HCT116 (cell line): ENCODE measurements at regions not wholly inside any gene's neighbourhood (a gene's known extent, or its start where the extent isn't known, plus 50 kb on each side); places are given as distances from the start of the nearest gene placed in this dataset.

ENCODE experiments used
- ATAC-seq: fragments of 200-7000 bp; cut with Tn5 transposase; 2 replicates; pipeline ENCODE4 v1.9.1; 2020; ENCODE audit warnings: mild to moderate bottlenecking, moderate library complexity
- BruUV-seq: library from RNA; stranded (reverse); fragments of 400-500 nt; replicated peaks from 2 replicates; lab custom pipeline; 2021; lab: Mats Ljungman, UMichigan
- CTCF ChIA-PET: fragments of 300-600 bp; sonication (Branson Sonifier 250); formaldehyde crosslinking; loops from one replicate; lab custom pipeline; 2021; ENCODE audit warnings: antibody characterized with exemption; lab: Charles Lee
- POLR2A ChIA-PET: fragments of 300-600, 350-600 bp; sonication (Branson Sonifier 250); formaldehyde crosslinking; loops from one replicate; lab custom pipeline; 2021; ENCODE audit warnings: antibody characterized with exemption; lab: Charles Lee
- RAD21 ChIA-PET, 2 experiments: fragments of 300-600 bp; sonication (Branson Sonifier 250); formaldehyde crosslinking; loops; one replicate each; lab custom pipeline; 2023; ENCODE audit warnings: low total read pairs in 2 of 2; ENCODE audit not compliant: uncharacterized antibody in 2 of 2, unreplicated experiment in 2 of 2, low non-redundant PET in 1 of 2; lab: Charles Lee
- DNase-seq: peaks from one replicate; pipeline ENCODE4 v3.0.0-alpha.2; 2010; ENCODE audit warnings: low read depth, low spot score
- H2AFZ ChIP-seq: fragments of 200-600 bp; shearing (Covaris generic), sonication (generic); 2 replicates; pipeline ENCODE4 v1.6.1; 2017; ENCODE audit warnings: low read depth, mixed run types, mixed read lengths, antibody characterized with exemption, low read length; ENCODE audit not compliant: poor library complexity, severe bottlenecking
- H3K27ac ChIP-seq: 2 replicates; pipeline ENCODE4 v1.5.1; 2012; ENCODE audit warnings: low read depth, low read length
- H3K27me3 ChIP-seq: fragments of 200-600 bp; sonication (generic); 2 replicates; pipeline ENCODE4 v1.6.1; 2016; ENCODE audit warnings: mixed run types, low read length, mixed read lengths; ENCODE audit not compliant: insufficient read depth
- H3K36me3 ChIP-seq, 2 experiments: fragments of 200-500 bp in 1 of 2; fragments of 200-600 bp in 1 of 2; sonication (Bioruptor generic) in 1 of 2; sonication (generic) in 1 of 2; 2 replicates each; pipeline versions ENCODE4 v1.5.1 to v1.6.1; 2014 to 2016; ENCODE audit warnings: low read length in 2 of 2, inconsistent platforms in 1 of 2, mixed read lengths in 1 of 2, mixed run types in 1 of 2; ENCODE audit not compliant: insufficient read depth in 2 of 2, control insufficient read depth in 1 of 2
- H3K4me1 ChIP-seq, 2 experiments: fragments of 200-600 bp in 1 of 2; sonication (generic) in 1 of 2; 2 replicates each; pipeline versions ENCODE4 v1.5.1 to v1.6.1; 2012 to 2017; ENCODE audit warnings: low read length in 2 of 2, inconsistent platforms in 1 of 2, mild to moderate bottlenecking in 1 of 2, mixed read lengths in 1 of 2, mixed run types in 1 of 2, moderate library complexity in 1 of 2; ENCODE audit not compliant: insufficient read depth in 2 of 2, control insufficient read depth in 1 of 2
- H3K4me2 ChIP-seq: fragments of 200-600 bp; sonication (generic); 2 replicates; pipeline ENCODE4 v1.6.1; 2017; ENCODE audit warnings: mixed run types, low read length, mixed read lengths
- H3K4me3 ChIP-seq, 2 experiments: fragments of 200-600 bp in 1 of 2; sonication (generic) in 1 of 2; replicated peaks in 1 of 2; 2 replicates each; pipeline ENCODE4 v1.5.1; 2011 to 2016; ENCODE audit warnings: low read length in 2 of 2, control low read depth in 1 of 2, low read depth in 1 of 2, mild to moderate bottlenecking in 1 of 2, mixed read lengths in 1 of 2, mixed run types in 1 of 2
- H3K79me2 ChIP-seq: fragments of 200-600 bp; sonication (generic); 2 replicates; pipeline ENCODE4 v1.6.1; 2017; ENCODE audit warnings: mild to moderate bottlenecking, mixed run types, low read length, moderate library complexity, mixed read lengths; ENCODE audit not compliant: insufficient read depth
- H3K9ac ChIP-seq: fragments of 200-600 bp; sonication (generic); 2 replicates; pipeline ENCODE4 v1.6.1; 2016; ENCODE audit warnings: low read length, mixed read lengths
- H3K9me2 ChIP-seq: fragments of 200-600 bp; sonication (generic), shearing (Covaris generic); 2 replicates; pipeline ENCODE4 v1.6.1; 2017; ENCODE audit warnings: mixed run types, mild to moderate bottlenecking, moderate library complexity; ENCODE audit not compliant: insufficient read depth
- H3K9me3 ChIP-seq, 2 experiments: fragments of 200-500 bp in 1 of 2; fragments of 200-600 bp in 1 of 2; sonication (Bioruptor generic) in 1 of 2; sonication (generic) in 1 of 2; 2 replicates each; pipeline ENCODE4 v1.6.1; 2014 to 2017; ENCODE audit warnings: low read length in 2 of 2, mixed read lengths in 2 of 2, inconsistent platforms in 1 of 2, low read depth in 1 of 2, mild to moderate bottlenecking in 1 of 2, mixed run types in 1 of 2, moderate library complexity in 1 of 2; ENCODE audit not compliant: control insufficient read depth in 1 of 2, insufficient read depth in 1 of 2
- H4K20me1 ChIP-seq: fragments of 200-600 bp; sonication (generic), shearing (Covaris generic); 2 replicates; pipeline ENCODE4 v1.6.1; 2017; ENCODE audit warnings: mixed run types, mild to moderate bottlenecking, moderate library complexity; ENCODE audit not compliant: insufficient read depth
- ELF1 ChIP-seq: IDR thresholded peaks from 2 replicates; pipeline ENCODE4 v1.6.1; 2012; ENCODE audit warnings: low read depth, borderline replicate concordance
- EZH2 ChIP-seq: fragments of 200-600 bp; sonication (generic); IDR thresholded peaks from 2 replicates; pipeline ENCODE4 v1.6.1; 2017; ENCODE audit warnings: antibody characterized with exemption, mixed run types
- EZH2phosphoT487 ChIP-seq: fragments of 200-600 bp; IDR thresholded peaks from 2 replicates; pipeline ENCODE4 v1.6.1; 2018; ENCODE audit warnings: antibody characterized with exemption, borderline replicate concordance
- FOSL1 ChIP-seq: IDR thresholded peaks from 2 replicates; pipeline ENCODE4 v1.6.1; 2012; ENCODE audit warnings: low read depth
- JUND ChIP-seq: IDR thresholded peaks from 2 replicates; pipeline ENCODE4 v1.6.1; 2012
- POLR2AphosphoS5 ChIP-seq: IDR thresholded peaks from 2 replicates; pipeline ENCODE4 v1.6.1; 2011; ENCODE audit warnings: mild to moderate bottlenecking, low read depth, low read length, moderate library complexity
- SIN3A ChIP-seq: IDR thresholded peaks from 2 replicates; pipeline ENCODE4 v1.6.1; 2012; ENCODE audit warnings: low read depth
- SP1 ChIP-seq: IDR thresholded peaks from 2 replicates; pipeline ENCODE4 v1.6.1; 2012; ENCODE audit warnings: low read depth
- SRF ChIP-seq: IDR thresholded peaks from 2 replicates; pipeline ENCODE4 v1.6.1; 2012; ENCODE audit warnings: low read depth
- YY1 ChIP-seq: IDR thresholded peaks from 2 replicates; pipeline ENCODE4 v1.6.1; 2011; ENCODE audit warnings: low read length, low read depth, moderate library complexity, mild to moderate bottlenecking; ENCODE audit not compliant: insufficient replicate concordance; ENCODE audit errors: extremely low read depth
- intact Hi-C: fragments of 100-400 bp; cut with micrococcal nuclease; formaldehyde crosslinking; loops from 2 replicates; pipeline ENCODE4 v1.10.0; 2022
- TF ChIP-seq, protein P1 (sequence below): IDR thresholded peaks from 2 replicates; pipeline ENCODE4 v1.6.1; 2011; ENCODE audit warnings: mild to moderate bottlenecking, low read length, moderate library complexity; ENCODE audit not compliant: insufficient replicate concordance; ENCODE audit errors: extremely low read depth
- TF ChIP-seq, protein P2 (sequence below): IDR thresholded peaks from 2 replicates; pipeline ENCODE4 v1.6.1; 2012; ENCODE audit warnings: low read depth
- TF ChIP-seq, protein P3 (sequence below): IDR thresholded peaks from 2 replicates; pipeline ENCODE4 v1.6.1; 2012

DNA sequence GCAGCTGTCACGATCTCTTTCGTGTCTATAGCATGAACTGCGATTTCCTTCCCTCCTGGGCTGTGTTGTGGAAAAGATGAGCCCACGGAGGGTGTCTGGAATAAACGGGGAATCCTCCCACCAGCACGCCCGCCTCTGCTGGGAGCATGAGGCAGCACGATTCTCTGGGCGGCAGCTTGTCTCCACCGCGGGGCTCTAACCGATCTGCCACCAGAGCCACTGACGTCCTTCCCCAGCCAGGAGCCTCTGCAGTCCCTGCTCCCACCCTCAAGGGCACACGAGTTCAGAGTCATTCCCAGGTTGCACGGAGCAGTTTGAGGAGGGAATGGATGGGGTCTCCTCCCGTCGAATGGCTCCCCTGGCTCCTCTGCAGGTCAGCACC, 197.6 kb downstream of the DLL1 start:
- intact Hi-C loops: no loop called here
- ChIA-PET RAD21 (no interaction called here), CTCF (no interaction called here), POLR2A (no interaction called here)
- Histone ChIP-seq H3K9me3 (no peaks in the 10 kb centered on the region), H3K9me2 (no peaks in the 10 kb centered on the region), H4K20me1 (no peaks in the 10 kb centered on the region), H3K36me3 (no peaks in the 10 kb centered on the region), H3K79me2 (no peaks in the 10 kb centered on the region), H3K4me1 (no peaks in the 10 kb centered on the region), H3K4me3 (no peak overlapping the region), H3K27me3 (no peaks in the 10 kb centered on the region), H3K27ac (no peak overlapping the region), H3K4me2 (no peak overlapping the region), H2AFZ (no peak overlapping the region), H3K9ac (no peak overlapping the region)
- BruUV-seq: no TSS peak
- TF ChIP-seq, protein P1, sequence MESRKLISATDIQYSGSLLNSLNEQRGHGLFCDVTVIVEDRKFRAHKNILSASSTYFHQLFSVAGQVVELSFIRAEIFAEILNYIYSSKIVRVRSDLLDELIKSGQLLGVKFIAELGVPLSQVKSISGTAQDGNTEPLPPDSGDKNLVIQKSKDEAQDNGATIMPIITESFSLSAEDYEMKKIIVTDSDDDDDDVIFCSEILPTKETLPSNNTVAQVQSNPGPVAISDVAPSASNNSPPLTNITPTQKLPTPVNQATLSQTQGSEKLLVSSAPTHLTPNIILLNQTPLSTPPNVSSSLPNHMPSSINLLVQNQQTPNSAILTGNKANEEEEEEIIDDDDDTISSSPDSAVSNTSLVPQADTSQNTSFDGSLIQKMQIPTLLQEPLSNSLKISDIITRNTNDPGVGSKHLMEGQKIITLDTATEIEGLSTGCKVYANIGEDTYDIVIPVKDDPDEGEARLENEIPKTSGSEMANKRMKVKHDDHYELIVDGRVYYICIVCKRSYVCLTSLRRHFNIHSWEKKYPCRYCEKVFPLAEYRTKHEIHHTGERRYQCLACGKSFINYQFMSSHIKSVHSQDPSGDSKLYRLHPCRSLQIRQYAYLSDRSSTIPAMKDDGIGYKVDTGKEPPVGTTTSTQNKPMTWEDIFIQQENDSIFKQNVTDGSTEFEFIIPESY: no peak
- TF ChIP-seq POLR2AphosphoS5: no peak
- no peak for TF ChIP-seq SP1
- TF ChIP-seq SIN3A: no peak
- ATAC-seq (no peak), DNase-seq (no peak)

DNA sequence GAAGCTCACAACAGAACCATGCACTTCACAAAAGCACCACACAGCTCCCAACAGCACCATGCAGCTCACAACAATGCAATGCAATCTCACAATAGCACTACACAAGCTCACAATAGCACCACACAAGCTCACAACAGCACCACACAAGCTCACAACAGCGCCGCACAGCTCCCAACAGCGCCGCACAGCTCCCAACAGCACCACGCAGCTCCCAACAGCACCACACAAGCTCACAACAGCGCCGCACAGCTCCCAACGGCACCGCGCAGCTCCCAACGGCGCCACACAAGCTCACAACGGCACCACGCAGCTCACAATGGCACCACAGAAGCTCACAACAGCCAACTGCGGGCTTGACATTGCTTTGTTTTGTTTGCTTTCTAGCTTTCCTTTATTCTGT, 198.1 kb downstream of the DLL1 start:
- Histone ChIP-seq H3K4me2 (no peak overlapping the region), H4K20me1 (no peaks in the 10 kb centered on the region), H3K9me3 (no peaks in the 10 kb centered on the region), H3K36me3 (no peaks in the 10 kb centered on the region), H3K27ac (no peak overlapping the region), H2AFZ (no peak overlapping the region), H3K9ac (no peak overlapping the region), H3K9me2 (no peaks in the 10 kb centered on the region), H3K79me2 (no peaks in the 10 kb centered on the region), H3K4me1 (no peaks in the 10 kb centered on the region), H3K27me3 (no peaks in the 10 kb centered on the region), H3K4me3 (no peak overlapping the region)
- DNase-seq (no peak), ATAC-seq (no peak)
- intact Hi-C loops: no loop called here
- ChIA-PET POLR2A (no interaction called here), RAD21 (no interaction called here), CTCF (no interaction called here)
- no TSS peak for BruUV-seq
- TF ChIP-seq FOSL1: no peak
- TF ChIP-seq, protein P2, sequence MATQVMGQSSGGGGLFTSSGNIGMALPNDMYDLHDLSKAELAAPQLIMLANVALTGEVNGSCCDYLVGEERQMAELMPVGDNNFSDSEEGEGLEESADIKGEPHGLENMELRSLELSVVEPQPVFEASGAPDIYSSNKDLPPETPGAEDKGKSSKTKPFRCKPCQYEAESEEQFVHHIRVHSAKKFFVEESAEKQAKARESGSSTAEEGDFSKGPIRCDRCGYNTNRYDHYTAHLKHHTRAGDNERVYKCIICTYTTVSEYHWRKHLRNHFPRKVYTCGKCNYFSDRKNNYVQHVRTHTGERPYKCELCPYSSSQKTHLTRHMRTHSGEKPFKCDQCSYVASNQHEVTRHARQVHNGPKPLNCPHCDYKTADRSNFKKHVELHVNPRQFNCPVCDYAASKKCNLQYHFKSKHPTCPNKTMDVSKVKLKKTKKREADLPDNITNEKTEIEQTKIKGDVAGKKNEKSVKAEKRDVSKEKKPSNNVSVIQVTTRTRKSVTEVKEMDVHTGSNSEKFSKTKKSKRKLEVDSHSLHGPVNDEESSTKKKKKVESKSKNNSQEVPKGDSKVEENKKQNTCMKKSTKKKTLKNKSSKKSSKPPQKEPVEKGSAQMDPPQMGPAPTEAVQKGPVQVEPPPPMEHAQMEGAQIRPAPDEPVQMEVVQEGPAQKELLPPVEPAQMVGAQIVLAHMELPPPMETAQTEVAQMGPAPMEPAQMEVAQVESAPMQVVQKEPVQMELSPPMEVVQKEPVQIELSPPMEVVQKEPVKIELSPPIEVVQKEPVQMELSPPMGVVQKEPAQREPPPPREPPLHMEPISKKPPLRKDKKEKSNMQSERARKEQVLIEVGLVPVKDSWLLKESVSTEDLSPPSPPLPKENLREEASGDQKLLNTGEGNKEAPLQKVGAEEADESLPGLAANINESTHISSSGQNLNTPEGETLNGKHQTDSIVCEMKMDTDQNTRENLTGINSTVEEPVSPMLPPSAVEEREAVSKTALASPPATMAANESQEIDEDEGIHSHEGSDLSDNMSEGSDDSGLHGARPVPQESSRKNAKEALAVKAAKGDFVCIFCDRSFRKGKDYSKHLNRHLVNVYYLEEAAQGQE: no peak
- TF ChIP-seq EZH2phosphoT487: no peak
- TF ChIP-seq ELF1: no peak
- no peak for TF ChIP-seq JUND
- TF ChIP-seq, protein P1: no peak
- TF ChIP-seq EZH2: no peak
- TF ChIP-seq YY1: no peak
- TF ChIP-seq, protein P3, sequence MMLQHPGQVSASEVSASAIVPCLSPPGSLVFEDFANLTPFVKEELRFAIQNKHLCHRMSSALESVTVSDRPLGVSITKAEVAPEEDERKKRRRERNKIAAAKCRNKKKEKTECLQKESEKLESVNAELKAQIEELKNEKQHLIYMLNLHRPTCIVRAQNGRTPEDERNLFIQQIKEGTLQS: no peak
- no peak for TF ChIP-seq SRF
